Tibial nerve (tissue), 3 donors: ENCODE measurements at regions not wholly inside any gene's neighbourhood (a gene's known extent, or its start where the extent isn't known, plus 50 kb on each side); places are given as distances from the start of the nearest gene placed in this dataset.

ENCODE experiments used
- POLR2A ChIP-seq, 2 donors: fragments of 450-650 bp; IDR thresholded peaks; one replicate each; pipeline ENCODE4 v1.6.1; 2017; ENCODE audit warnings: antibody characterized with exemption in 2 of 2, mild to moderate bottlenecking in 2 of 2, moderate library complexity in 2 of 2
- TF ChIP-seq, protein P1 (sequence below), 5 experiments: fragments of 200-600 bp in 3 of 5; fragments of 450-650 bp in 2 of 5; sonication (generic) in 3 of 5; IDR thresholded peaks; one replicate each; pipeline ENCODE4 v1.5.1; 2016 to 2019; ENCODE audit warnings: antibody characterized with exemption in 5 of 5, mild to moderate bottlenecking in 3 of 5, moderate library complexity in 2 of 5

DNA sequence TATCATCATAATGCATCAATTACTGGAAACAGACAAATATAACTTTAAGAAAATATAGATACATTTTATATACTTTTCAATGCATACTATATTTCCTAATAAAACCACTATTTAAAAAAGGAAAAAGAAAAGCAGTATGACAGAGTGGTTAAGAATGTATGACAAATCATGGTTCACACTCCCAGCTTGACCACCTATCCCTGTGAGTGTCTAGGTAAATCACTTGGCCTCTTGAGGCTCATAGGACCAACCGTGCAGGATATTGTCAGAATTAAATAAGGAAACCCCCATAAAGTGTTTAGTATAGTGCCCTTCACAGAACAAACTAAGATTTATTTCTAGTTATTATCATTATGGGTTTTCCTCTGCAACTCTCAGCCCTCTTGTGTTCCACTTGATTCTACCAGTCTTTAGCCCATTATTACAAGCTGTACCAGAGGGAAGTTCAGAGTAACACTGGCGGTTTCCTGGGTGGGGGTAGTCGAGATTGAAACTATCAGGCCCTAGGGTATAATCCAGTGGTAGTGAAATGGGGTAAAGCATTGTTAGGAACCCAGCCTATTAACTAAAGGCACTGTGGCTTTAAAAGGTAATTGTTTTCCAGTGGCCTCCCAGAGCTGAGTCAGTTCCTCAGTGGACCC, 55.5 kb upstream of the PAK3 start:
- TF ChIP-seq, protein P1, sequence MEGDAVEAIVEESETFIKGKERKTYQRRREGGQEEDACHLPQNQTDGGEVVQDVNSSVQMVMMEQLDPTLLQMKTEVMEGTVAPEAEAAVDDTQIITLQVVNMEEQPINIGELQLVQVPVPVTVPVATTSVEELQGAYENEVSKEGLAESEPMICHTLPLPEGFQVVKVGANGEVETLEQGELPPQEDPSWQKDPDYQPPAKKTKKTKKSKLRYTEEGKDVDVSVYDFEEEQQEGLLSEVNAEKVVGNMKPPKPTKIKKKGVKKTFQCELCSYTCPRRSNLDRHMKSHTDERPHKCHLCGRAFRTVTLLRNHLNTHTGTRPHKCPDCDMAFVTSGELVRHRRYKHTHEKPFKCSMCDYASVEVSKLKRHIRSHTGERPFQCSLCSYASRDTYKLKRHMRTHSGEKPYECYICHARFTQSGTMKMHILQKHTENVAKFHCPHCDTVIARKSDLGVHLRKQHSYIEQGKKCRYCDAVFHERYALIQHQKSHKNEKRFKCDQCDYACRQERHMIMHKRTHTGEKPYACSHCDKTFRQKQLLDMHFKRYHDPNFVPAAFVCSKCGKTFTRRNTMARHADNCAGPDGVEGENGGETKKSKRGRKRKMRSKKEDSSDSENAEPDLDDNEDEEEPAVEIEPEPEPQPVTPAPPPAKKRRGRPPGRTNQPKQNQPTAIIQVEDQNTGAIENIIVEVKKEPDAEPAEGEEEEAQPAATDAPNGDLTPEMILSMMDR (IDR thresholded peaks at IDR 0.05) = no peak
- no peak for TF ChIP-seq POLR2A (IDR thresholded peaks at IDR 0.05)
